ENCODE measurements at regions not wholly inside any gene's neighbourhood (a gene's known extent, or its start where the extent isn't known, plus 50 kb on each side); places are given as distances from the start of the nearest gene placed in this dataset.

DNA sequence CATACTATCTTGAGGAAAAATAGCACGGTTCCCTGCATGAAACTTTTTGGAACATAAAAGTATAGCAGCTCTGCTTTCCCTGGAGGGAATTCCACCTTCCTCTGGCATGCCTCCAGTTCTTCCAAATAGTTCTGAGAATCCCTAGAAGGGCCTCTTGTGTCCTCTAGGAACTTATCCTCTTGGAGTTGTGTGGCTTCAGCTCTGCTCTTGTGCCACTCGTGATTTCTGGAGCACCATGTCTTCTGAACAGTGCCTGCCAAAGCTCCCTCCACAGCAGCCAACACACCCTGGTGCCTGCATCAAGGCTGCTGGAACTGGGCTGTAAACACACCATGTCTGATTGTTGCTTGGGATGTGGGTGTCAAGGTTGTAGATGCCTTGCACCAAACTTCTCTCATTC, 65.7 kb upstream of the FLT1 start:
- TF ChIP-seq CTCF (tag by site-specific recombination; IDR thresholded peaks at IDR 0.05): no peak
- TF ChIP-seq MYNN (tag by site-specific recombination; IDR thresholded peaks at IDR 0.05; ENCODE audit: borderline replicate concordance): no peak
- TF ChIP-seq ZNF548 (tag by site-specific recombination; IDR thresholded peaks at IDR 0.05): no peak
- no peak for TF ChIP-seq SP7 (tag by site-specific recombination; IDR thresholded peaks at IDR 0.05)
- TF ChIP-seq ZBTB7A (tag by site-specific recombination; IDR thresholded peaks at IDR 0.05; ENCODE audit: low read depth): no peak
- no peak for TF ChIP-seq PRDM1 (tag by site-specific recombination; IDR thresholded peaks at IDR 0.05)
- TF ChIP-seq, protein P1, sequence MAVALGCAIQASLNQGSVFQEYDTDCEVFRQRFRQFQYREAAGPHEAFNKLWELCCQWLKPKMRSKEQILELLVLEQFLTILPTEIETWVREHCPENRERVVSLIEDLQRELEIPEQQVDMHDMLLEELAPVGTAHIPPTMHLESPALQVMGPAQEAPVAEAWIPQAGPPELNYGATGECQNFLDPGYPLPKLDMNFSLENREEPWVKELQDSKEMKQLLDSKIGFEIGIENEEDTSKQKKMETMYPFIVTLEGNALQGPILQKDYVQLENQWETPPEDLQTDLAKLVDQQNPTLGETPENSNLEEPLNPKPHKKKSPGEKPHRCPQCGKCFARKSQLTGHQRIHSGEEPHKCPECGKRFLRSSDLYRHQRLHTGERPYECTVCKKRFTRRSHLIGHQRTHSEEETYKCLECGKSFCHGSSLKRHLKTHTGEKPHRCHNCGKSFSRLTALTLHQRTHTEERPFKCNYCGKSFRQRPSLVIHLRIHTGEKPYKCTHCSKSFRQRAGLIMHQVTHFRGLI (tag by site-specific recombination; IDR thresholded peaks at IDR 0.05): no peak
- TF ChIP-seq ZNF239 (tag by site-specific recombination; IDR thresholded peaks at IDR 0.05): no peak
- TF ChIP-seq REST (tag by site-specific recombination; IDR thresholded peaks at IDR 0.05): no peak
- no peak for TF ChIP-seq ZNF488 (tag by site-specific recombination; IDR thresholded peaks at IDR 0.05)
- no peak for TF ChIP-seq TCF7L2 (IDR thresholded peaks at IDR 0.05; ENCODE audit: borderline replicate concordance, low read depth, low read length)
- TF ChIP-seq KLF10 (tag by site-specific recombination; IDR thresholded peaks at IDR 0.05): no peak

All from HEK293 (cell line).